ENCODE measurements at regions not wholly inside any gene's neighbourhood (a gene's known extent, or its start where the extent isn't known, plus 50 kb on each side); places are given as distances from the start of the nearest gene placed in this dataset.

- TF ChIP-seq, protein P1, sequence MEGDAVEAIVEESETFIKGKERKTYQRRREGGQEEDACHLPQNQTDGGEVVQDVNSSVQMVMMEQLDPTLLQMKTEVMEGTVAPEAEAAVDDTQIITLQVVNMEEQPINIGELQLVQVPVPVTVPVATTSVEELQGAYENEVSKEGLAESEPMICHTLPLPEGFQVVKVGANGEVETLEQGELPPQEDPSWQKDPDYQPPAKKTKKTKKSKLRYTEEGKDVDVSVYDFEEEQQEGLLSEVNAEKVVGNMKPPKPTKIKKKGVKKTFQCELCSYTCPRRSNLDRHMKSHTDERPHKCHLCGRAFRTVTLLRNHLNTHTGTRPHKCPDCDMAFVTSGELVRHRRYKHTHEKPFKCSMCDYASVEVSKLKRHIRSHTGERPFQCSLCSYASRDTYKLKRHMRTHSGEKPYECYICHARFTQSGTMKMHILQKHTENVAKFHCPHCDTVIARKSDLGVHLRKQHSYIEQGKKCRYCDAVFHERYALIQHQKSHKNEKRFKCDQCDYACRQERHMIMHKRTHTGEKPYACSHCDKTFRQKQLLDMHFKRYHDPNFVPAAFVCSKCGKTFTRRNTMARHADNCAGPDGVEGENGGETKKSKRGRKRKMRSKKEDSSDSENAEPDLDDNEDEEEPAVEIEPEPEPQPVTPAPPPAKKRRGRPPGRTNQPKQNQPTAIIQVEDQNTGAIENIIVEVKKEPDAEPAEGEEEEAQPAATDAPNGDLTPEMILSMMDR (conservative IDR thresholded peaks at IDR 0.05 in 1 of 2, IDR thresholded peaks at IDR 0.05 in 1 of 2; ENCODE audit: low read depth in 1 of 2, low read length in 2 of 2) = no peak
- TF ChIP-seq EZH2 (IDR thresholded peaks at IDR 0.05; ENCODE audit: low read length, missing control alignments) = no peak
Measured at GRCh38 chrX:116267511-116268040, 97.0 kb downstream of the AGTR2 start.
